T-helper 1 cell (primary cell): ENCODE measurements at regions not wholly inside any gene's neighbourhood (a gene's known extent, or its start where the extent isn't known, plus 50 kb on each side); places are given as distances from the start of the nearest gene placed in this dataset.
"Not testable (repeated sequence)": the region's sequence is repeated elsewhere in the genome, so short reads cannot be mapped to it uniquely, and the experiment has no call there.

ENCODE experiments used
- DNase-seq, 5 donors: peaks; one replicate each; pipeline ENCODE4 v3.0.0-alpha.2; 2012 to 2020

- no peak for DNase-seq
These were observed 613.6 kb upstream of the SEMA6A start for GRCh38 chr5:117188211-117188610.

GRCh38 chr5:117186751-117187150 lies 612.1 kb upstream of the SEMA6A start:
- no peak for DNase-seq

- DNase-seq, result no peak
These were observed 608.7 kb upstream of the SEMA6A start for GRCh38 chr5:117183326-117183725.

GRCh38 chr5:117182104-117182503 lies 607.5 kb upstream of the SEMA6A start:
- DNase-seq, result no peak

GRCh38 chr5:117177302-117177701 lies 602.7 kb upstream of the SEMA6A start:
- DNase-seq, result no peak

- no peak for DNase-seq
These were observed 590.4 kb upstream of the SEMA6A start for GRCh38 chr5:117165068-117165467.

- no peak for DNase-seq
These were observed 587.2 kb upstream of the SEMA6A start for GRCh38 chr5:117161718-117162335.

- no peak for DNase-seq
These were observed 585.8 kb upstream of the SEMA6A start for GRCh38 chr5:117160391-117160790.

- no peak for DNase-seq
These were observed 574.7 kb upstream of the SEMA6A start for GRCh38 chr5:117149312-117149711.

- DNase-seq, result no peak
These were observed 569.5 kb upstream of the SEMA6A start for GRCh38 chr5:117144086-117144485.

GRCh38 chr5:117143406-117143805 lies 568.8 kb upstream of the SEMA6A start:
- no peak for DNase-seq

- no peak for DNase-seq
These were observed 563.9 kb upstream of the SEMA6A start for GRCh38 chr5:117138523-117138922.

- no peak for DNase-seq
These were observed 561.2 kb upstream of the SEMA6A start for GRCh38 chr5:117135851-117136250.

GRCh38 chr5:117133198-117133597 lies 558.6 kb upstream of the SEMA6A start:
- no peak for DNase-seq

- no peak for DNase-seq
These were observed 557.3 kb upstream of the SEMA6A start for GRCh38 chr5:117131876-117132275.

- DNase-seq, result no peak
These were observed 556.5 kb upstream of the SEMA6A start for GRCh38 chr5:117131048-117131679.

GRCh38 chr5:117118499-117118898 lies 543.9 kb upstream of the SEMA6A start:
- DNase-seq, result no peak

GRCh38 chr5:117117314-117117713 lies 542.7 kb upstream of the SEMA6A start:
- not testable (repeated sequence) for DNase-seq

- no peak for DNase-seq
These were observed 535.9 kb upstream of the SEMA6A start for GRCh38 chr5:117110548-117110947.

- no peak for DNase-seq
These were observed 533.2 kb upstream of the SEMA6A start for GRCh38 chr5:117107859-117108258.

- DNase-seq, result no peak
These were observed 529.1 kb upstream of the SEMA6A start for GRCh38 chr5:117103703-117104102.

GRCh38 chr5:117102591-117102990 lies 528.0 kb upstream of the SEMA6A start:
- no peak for DNase-seq

- DNase-seq, result no peak
These were observed 525.6 kb upstream of the SEMA6A start for GRCh38 chr5:117100176-117100575.

- DNase-seq, result no peak
These were observed 523.5 kb upstream of the SEMA6A start for GRCh38 chr5:117098094-117098493.
